ENCODE measurements at regions not wholly inside any gene's neighbourhood (a gene's known extent, or its start where the extent isn't known, plus 50 kb on each side); places are given as distances from the start of the nearest gene placed in this dataset.

- no peak for TF ChIP-seq CTCF (IDR thresholded peaks at IDR 0.05; ENCODE audit: low read length)
- TF ChIP-seq EZH2 (IDR thresholded peaks at IDR 0.05; ENCODE audit: borderline replicate concordance, low read length) = no peak
Measured at GRCh38 chr6:40831381-40831780, 207.6 kb downstream of the UNC5CL start.
